OCI-LY3 (cell line): ENCODE measurements at regions not wholly inside any gene's neighbourhood (a gene's known extent, or its start where the extent isn't known, plus 50 kb on each side); places are given as distances from the start of the nearest gene placed in this dataset.

Source experiments
- EZH2phosphoT487 ChIP-seq: fragments of 200-600 bp; shearing (Covaris generic); IDR thresholded peaks from 2 replicates; pipeline ENCODE4 v1.6.1; 2018; ENCODE audit warnings: antibody characterized with exemption, mixed run types, low read depth
- TF ChIP-seq, protein P1 (sequence below): fragments of 200-600, 300-600 bp; sonication (generic); IDR thresholded peaks from 2 replicates; pipeline ENCODE4 v1.5.1; 2014; ENCODE audit warnings: antibody characterized with exemption, low read length, low read depth

DNA sequence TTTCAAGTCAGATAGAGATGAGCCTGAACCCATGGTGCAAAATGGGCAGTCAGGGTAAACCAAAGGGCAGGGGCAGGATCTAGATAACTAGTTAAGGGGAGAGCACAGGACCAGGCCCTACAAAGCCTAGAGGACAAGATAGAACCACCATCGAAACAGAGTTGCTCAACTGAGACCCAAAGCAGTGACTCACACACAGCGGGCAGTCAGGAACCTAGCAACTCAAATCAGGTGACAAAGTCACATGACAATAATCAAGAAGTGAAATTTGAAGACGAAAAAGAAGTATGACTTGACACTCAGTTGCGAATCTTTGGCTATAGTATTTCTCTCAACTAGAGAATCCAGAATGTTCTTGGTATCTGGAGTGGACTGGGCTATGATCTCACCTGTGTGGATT, 136.0 kb upstream of the PTPRG start:
- TF ChIP-seq, protein P1, sequence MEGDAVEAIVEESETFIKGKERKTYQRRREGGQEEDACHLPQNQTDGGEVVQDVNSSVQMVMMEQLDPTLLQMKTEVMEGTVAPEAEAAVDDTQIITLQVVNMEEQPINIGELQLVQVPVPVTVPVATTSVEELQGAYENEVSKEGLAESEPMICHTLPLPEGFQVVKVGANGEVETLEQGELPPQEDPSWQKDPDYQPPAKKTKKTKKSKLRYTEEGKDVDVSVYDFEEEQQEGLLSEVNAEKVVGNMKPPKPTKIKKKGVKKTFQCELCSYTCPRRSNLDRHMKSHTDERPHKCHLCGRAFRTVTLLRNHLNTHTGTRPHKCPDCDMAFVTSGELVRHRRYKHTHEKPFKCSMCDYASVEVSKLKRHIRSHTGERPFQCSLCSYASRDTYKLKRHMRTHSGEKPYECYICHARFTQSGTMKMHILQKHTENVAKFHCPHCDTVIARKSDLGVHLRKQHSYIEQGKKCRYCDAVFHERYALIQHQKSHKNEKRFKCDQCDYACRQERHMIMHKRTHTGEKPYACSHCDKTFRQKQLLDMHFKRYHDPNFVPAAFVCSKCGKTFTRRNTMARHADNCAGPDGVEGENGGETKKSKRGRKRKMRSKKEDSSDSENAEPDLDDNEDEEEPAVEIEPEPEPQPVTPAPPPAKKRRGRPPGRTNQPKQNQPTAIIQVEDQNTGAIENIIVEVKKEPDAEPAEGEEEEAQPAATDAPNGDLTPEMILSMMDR = no peak
- no peak for TF ChIP-seq EZH2phosphoT487
